ENCODE measurements at regions not wholly inside any gene's neighbourhood (a gene's known extent, or its start where the extent isn't known, plus 50 kb on each side); places are given as distances from the start of the nearest gene placed in this dataset.

DNA sequence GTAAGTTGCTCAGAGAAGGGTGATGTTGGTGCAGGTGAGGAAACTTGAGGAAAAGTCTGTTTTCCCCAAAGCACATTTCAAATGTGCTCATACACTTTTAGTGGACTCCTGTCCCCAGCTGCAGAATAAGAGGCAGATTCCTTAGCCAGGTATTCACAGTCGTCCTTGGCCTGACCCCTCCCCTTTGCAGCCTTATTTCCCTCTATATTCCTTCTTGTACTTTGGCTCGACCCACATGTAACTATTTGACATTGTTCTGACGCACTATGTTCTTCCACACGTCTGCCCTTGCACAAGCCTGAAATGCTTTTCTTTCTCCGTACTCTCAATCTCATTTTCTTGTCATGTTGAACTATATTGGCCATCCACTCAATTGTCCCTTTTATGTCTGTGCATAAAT is 498.4 kb upstream of the USP24 start:
- Histone ChIP-seq H3K36me3 (ENCODE audit: control insufficient read depth, insufficient read depth, low read length) (no peaks in the 10 kb centered on the region), H3K4me3 (ENCODE audit: low read depth, low read length) (no peak overlapping the region), H3K9me3 (ENCODE audit: control insufficient read depth, insufficient read depth, low read length) (no peaks in the 10 kb centered on the region), H3K4me1 (ENCODE audit: control insufficient read depth, insufficient read depth, low read length) (peaks cover 21% of the 10 kb centered on the region), H3K9ac (ENCODE audit: low read depth, low read length) (no peak overlapping the region), H3K27me3 (ENCODE audit: control insufficient read depth, insufficient read depth, low read length) (no peaks in the 10 kb centered on the region), H3K27ac (ENCODE audit: low read depth, low read length) (no peak overlapping the region)

DNA sequence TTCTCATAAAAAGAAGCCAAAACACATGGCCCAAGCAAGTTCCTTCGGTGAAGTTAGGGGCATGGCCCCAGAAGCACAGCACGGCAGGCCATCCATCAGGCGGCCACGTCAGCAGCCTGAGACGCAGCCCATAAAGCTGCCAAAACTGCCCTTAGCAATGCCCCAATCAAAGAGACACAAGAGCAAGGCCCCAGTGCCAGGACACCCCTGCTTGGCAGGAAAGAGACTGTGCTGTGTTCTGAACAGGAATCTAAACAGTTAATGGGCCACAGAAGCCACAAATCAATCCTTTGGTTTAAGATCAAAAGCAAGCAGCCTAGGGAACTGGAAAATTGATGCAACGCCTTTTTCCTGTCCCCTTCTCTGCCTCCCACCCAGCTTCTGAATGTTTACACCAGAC is 497.0 kb upstream of the USP24 start:
- Histone ChIP-seq H3K9ac (ENCODE audit: low read depth, low read length) (no peak overlapping the region), H3K4me1 (ENCODE audit: control insufficient read depth, insufficient read depth, low read length) (peaks cover 13% of the 10 kb centered on the region), H3K9me3 (ENCODE audit: control insufficient read depth, insufficient read depth, low read length) (no peaks in the 10 kb centered on the region), H3K27me3 (ENCODE audit: control insufficient read depth, insufficient read depth, low read length) (no peaks in the 10 kb centered on the region), H3K4me3 (ENCODE audit: low read depth, low read length) (no peak overlapping the region), H3K36me3 (ENCODE audit: control insufficient read depth, insufficient read depth, low read length) (no peaks in the 10 kb centered on the region), H3K27ac (ENCODE audit: low read depth, low read length) (no peak overlapping the region)

DNA sequence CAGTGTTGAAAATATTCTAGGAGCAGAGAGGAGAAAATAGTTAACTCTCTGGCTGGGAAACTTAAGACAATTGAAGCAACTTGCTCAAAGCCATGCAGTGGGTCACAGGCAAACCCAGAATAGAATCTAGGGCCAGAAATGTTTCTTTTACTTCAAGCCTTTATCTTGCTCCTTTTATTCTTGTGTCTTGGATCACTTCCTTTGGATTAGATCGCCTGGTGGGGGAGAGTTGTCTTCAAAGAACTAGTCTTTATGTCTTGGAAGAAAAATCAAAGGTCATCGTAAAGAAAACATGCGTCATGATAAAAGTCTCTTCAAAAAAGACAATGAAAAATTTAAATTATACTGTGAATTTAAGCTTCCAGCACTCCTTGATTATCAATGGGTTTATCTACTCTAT is 493.6 kb upstream of the USP24 start:
- Histone ChIP-seq H3K27me3 (ENCODE audit: control insufficient read depth, insufficient read depth, low read length) (no peaks in the 10 kb centered on the region), H3K9me3 (ENCODE audit: control insufficient read depth, insufficient read depth, low read length) (no peaks in the 10 kb centered on the region), H3K27ac (ENCODE audit: low read depth, low read length) (no peak overlapping the region), H3K4me1 (ENCODE audit: control insufficient read depth, insufficient read depth, low read length) (peaks cover 13% of the 10 kb centered on the region), H3K4me3 (ENCODE audit: low read depth, low read length) (no peak overlapping the region), H3K9ac (ENCODE audit: low read depth, low read length) (no peak overlapping the region), H3K36me3 (ENCODE audit: control insufficient read depth, insufficient read depth, low read length) (no peaks in the 10 kb centered on the region)

DNA sequence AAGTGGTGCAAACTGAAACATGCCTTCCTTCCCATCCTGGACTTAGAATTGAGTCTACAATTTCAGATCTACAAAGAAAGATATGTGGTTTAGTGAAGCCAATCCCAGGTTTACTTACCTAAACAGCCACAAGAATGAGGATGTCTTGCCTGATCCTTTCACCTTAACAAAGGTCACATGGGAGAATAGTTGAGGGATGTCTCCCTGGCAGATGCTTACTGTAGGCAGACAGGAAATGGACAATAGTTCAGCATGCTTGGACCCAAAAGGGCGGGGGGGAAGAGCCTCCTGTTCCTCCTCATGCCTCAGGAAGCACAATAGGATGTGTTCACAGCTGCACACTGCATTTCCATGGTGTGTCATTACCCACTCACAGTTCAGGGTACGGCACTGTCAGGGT is 492.7 kb upstream of the USP24 start:
- no peak overlapping the region for H3K27ac ChIP-seq (ENCODE audit: low read depth, low read length)
- H3K4me1 ChIP-seq (ENCODE audit: control insufficient read depth, insufficient read depth, low read length), result peaks cover 13% of the 10 kb centered on the region
- no peak overlapping the region for H3K4me3 ChIP-seq (ENCODE audit: low read depth, low read length)
- H3K36me3 ChIP-seq (ENCODE audit: control insufficient read depth, insufficient read depth, low read length), result no peaks in the 10 kb centered on the region
- no peak overlapping the region for H3K9ac ChIP-seq (ENCODE audit: low read depth, low read length)
- H3K9me3 ChIP-seq (ENCODE audit: control insufficient read depth, insufficient read depth, low read length), result no peaks in the 10 kb centered on the region
- no peaks in the 10 kb centered on the region for H3K27me3 ChIP-seq (ENCODE audit: control insufficient read depth, insufficient read depth, low read length)

DNA sequence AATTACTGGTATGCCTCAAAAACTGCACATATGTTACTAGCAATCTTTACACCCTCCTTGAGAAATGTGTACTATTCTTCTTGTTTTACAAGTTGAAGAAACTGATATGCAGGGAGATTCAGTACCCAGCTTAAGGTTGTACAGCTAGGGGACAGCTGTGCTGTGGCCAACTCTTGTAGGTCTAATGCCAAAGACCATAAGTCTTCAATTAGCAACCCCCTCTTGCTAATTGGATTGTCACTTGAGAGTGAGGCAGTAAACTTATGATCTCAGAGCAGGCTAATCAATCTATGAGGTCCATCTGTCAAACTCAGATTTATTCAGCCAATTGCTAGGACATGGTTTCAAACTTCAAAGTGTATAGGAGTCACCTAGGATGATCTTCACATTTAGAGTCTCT is 492.0 kb upstream of the USP24 start:
- H3K27ac ChIP-seq (ENCODE audit: low read depth, low read length), result no peak overlapping the region
- no peaks in the 10 kb centered on the region for H3K9me3 ChIP-seq (ENCODE audit: control insufficient read depth, insufficient read depth, low read length)
- no peaks in the 10 kb centered on the region for H3K27me3 ChIP-seq (ENCODE audit: control insufficient read depth, insufficient read depth, low read length)
- H3K9ac ChIP-seq (ENCODE audit: low read depth, low read length), result no peak overlapping the region
- H3K36me3 ChIP-seq (ENCODE audit: control insufficient read depth, insufficient read depth, low read length), result no peaks in the 10 kb centered on the region
- no peak overlapping the region for H3K4me3 ChIP-seq (ENCODE audit: low read depth, low read length)
- H3K4me1 ChIP-seq (ENCODE audit: control insufficient read depth, insufficient read depth, low read length), result peaks cover 13% of the 10 kb centered on the region

DNA sequence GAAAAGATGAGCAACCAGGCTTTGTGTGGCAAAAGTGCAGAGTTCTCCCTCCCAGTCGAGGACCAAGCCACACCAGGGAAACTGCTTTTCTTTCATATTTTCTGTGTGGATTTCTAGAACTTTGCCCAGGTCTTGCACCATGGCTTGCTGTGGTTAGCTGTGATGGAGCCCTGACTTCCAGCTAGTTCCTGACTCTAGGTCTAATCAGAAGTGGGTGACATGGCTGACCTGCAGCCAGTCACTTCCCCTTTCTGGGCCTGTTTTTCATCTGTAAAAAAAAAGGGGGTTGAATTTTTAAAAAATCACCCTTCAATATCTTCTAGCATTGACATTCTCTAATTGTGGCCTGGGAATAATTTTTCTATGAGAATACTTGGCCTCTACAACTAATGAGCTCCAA is 491.2 kb upstream of the USP24 start:
- Histone ChIP-seq H3K27me3 (ENCODE audit: control insufficient read depth, insufficient read depth, low read length) (no peaks in the 10 kb centered on the region), H3K27ac (ENCODE audit: low read depth, low read length) (no peak overlapping the region), H3K9me3 (ENCODE audit: control insufficient read depth, insufficient read depth, low read length) (no peaks in the 10 kb centered on the region), H3K9ac (ENCODE audit: low read depth, low read length) (no peak overlapping the region), H3K4me1 (ENCODE audit: control insufficient read depth, insufficient read depth, low read length) (peaks cover 13% of the 10 kb centered on the region), H3K4me3 (ENCODE audit: low read depth, low read length) (no peak overlapping the region), H3K36me3 (ENCODE audit: control insufficient read depth, insufficient read depth, low read length) (no peaks in the 10 kb centered on the region)

DNA sequence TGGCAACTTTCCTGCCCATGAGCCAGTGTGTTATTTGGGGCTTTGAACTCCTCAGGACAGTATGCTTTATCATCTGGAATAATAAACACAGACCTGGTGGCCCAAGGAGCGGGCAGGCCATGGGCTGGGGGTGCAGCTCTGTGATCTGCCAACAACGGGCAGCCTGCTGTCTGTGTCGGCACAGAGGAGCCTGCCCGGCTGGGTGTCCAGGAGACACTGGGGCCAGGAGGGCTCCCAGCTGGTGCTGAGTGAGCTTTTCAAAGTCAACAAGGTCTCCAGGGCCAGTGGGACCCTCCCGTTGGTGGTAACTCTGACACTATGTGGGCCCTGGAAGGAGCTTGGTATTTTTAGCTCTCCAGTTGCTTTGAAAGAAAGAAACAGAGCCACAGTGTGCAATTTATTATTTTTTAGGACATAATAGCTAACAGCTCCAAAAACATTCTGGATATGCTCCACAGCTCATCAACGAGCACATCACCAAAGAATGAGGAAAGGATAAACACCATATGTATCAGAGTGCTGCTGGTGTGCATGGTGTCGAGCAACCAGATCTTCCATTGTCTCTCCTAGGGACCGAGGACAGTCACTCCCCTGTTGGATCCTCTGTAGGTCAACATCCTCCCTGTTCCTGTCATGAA is 488.7 kb upstream of the USP24 start:
- H3K27me3 ChIP-seq (ENCODE audit: control insufficient read depth, insufficient read depth, low read length), result no peaks in the 10 kb centered on the region
- H3K9ac ChIP-seq (ENCODE audit: low read depth, low read length), result no peak overlapping the region
- H3K4me3 ChIP-seq (ENCODE audit: low read depth, low read length), result no peak overlapping the region
- H3K36me3 ChIP-seq (ENCODE audit: control insufficient read depth, insufficient read depth, low read length), result no peaks in the 10 kb centered on the region
- H3K27ac ChIP-seq (ENCODE audit: low read depth, low read length), result no peak overlapping the region
- H3K4me1 ChIP-seq (ENCODE audit: control insufficient read depth, insufficient read depth, low read length), result no peaks in the 10 kb centered on the region
- H3K9me3 ChIP-seq (ENCODE audit: control insufficient read depth, insufficient read depth, low read length), result no peaks in the 10 kb centered on the region

DNA sequence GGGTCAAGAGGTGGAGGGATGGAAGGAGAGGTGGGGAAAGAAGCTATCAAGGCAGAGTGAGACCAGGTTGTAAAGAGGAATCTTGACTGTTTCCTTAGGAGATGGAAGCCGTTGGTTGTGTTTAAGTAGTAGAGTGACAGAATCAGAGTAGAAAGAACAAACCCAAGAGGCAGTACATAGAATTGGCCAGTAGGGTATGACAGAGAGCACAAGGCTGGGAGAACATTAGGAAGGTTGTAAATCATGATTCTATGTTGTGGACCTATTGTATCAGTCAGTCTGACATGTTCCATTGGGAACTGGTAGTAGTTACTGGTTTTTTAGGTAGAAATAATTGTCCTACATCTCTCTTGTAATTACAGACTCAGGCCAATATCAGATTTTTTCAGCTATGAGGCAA is 486.9 kb upstream of the USP24 start:
- H3K27ac ChIP-seq (ENCODE audit: low read depth, low read length), result no peak overlapping the region
- H3K4me3 ChIP-seq (ENCODE audit: low read depth, low read length), result no peak overlapping the region
- H3K36me3 ChIP-seq (ENCODE audit: control insufficient read depth, insufficient read depth, low read length), result no peaks in the 10 kb centered on the region
- H3K4me1 ChIP-seq (ENCODE audit: control insufficient read depth, insufficient read depth, low read length), result no peaks in the 10 kb centered on the region
- H3K9me3 ChIP-seq (ENCODE audit: control insufficient read depth, insufficient read depth, low read length), result no peaks in the 10 kb centered on the region
- no peak overlapping the region for H3K9ac ChIP-seq (ENCODE audit: low read depth, low read length)
- no peaks in the 10 kb centered on the region for H3K27me3 ChIP-seq (ENCODE audit: control insufficient read depth, insufficient read depth, low read length)

DNA sequence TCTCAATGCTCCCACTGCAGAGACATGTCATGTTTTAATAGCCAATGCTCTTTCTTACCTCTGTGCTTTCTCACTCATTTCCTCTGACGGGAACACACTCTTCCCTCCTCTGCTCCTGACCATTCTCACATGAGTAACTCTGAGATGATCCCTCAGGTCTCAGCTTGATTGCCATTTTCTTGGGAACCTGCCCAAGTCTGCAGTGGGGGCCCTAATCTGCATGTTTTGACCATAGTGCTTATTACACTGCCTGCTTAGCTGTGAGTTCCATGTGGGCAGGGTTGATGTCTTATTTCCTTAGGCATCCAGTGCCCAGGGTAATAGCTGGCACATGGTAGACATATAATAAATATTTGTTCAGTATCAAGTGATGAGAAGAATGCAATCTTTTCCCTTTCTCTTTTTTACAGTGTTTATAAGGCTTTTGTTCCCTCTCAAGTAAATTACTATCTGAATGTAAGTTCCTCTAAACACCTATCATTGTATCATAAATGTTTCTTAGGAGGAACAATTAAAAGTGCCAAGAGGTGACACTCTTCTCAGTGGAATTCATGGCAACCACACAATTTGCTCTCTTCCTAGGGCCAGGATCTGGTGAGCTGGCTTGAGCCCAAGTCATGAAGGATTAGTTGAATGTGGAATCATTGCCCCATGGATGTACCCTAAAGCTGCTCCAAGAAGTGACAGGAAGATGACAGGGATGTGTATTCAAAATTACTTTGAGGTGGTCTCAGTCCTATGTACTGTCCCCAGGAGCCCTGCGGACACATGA is 485.4 kb upstream of the USP24 start:
- Histone ChIP-seq H3K27ac (ENCODE audit: low read depth, low read length) (no peak overlapping the region), H3K4me3 (ENCODE audit: low read depth, low read length) (no peak overlapping the region), H3K9me3 (ENCODE audit: control insufficient read depth, insufficient read depth, low read length) (no peaks in the 10 kb centered on the region), H3K36me3 (ENCODE audit: control insufficient read depth, insufficient read depth, low read length) (no peaks in the 10 kb centered on the region), H3K4me1 (ENCODE audit: control insufficient read depth, insufficient read depth, low read length) (no peaks in the 10 kb centered on the region), H3K27me3 (ENCODE audit: control insufficient read depth, insufficient read depth, low read length) (no peaks in the 10 kb centered on the region), H3K9ac (ENCODE audit: low read depth, low read length) (no peak overlapping the region)

DNA sequence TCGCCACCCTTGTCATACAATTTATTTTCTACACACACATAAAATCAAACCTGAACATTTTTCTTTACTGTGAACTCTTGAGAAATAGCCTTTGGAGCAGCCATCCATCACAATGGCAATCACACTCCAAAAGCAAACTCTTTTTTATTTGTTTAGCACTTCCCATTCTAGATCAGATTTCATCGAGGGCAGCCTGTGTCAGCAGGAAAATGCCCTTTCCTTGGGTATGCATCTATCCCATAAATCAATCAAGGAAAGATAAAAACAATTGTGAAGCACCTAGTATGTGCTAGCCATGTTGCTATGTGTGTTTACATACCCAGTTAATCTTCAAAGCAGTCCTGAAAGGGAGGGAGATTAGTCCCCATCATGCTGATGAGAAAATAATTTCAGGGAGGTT is 484.1 kb upstream of the USP24 start:
- Histone ChIP-seq H3K36me3 (ENCODE audit: control insufficient read depth, insufficient read depth, low read length) (no peaks in the 10 kb centered on the region), H3K27me3 (ENCODE audit: control insufficient read depth, insufficient read depth, low read length) (no peaks in the 10 kb centered on the region), H3K9ac (ENCODE audit: low read depth, low read length) (no peak overlapping the region), H3K4me1 (ENCODE audit: control insufficient read depth, insufficient read depth, low read length) (no peaks in the 10 kb centered on the region), H3K9me3 (ENCODE audit: control insufficient read depth, insufficient read depth, low read length) (no peaks in the 10 kb centered on the region), H3K4me3 (ENCODE audit: low read depth, low read length) (no peak overlapping the region), H3K27ac (ENCODE audit: low read depth, low read length) (no peak overlapping the region)

DNA sequence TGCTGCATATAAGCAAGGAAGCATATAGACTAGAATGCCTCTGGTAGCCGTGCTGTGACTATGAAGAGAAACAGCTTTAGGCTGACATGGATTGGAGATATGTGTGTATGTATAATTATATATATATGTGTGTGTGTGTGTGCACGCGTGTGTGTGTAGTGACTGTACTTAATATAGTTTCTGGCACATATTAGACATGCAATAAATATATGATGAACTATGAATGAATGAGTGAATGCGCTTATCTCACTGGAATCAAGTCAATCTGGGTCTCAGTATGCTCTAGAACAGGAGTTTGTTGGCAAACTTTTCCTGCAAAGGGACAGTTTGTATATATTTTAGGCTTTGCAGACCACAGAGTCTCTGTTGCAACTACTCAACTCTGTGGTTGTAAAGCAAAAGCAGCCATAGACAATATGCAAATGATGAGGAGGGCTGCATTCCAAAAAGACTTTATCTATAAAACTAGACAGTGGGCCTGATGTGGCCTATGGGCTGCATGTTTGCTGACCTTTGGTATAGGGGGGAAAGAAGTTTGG is 482.9 kb upstream of the USP24 start:
- no peaks in the 10 kb centered on the region for H3K4me1 ChIP-seq (ENCODE audit: control insufficient read depth, insufficient read depth, low read length)
- no peak overlapping the region for H3K27ac ChIP-seq (ENCODE audit: low read depth, low read length)
- no peak overlapping the region for H3K9ac ChIP-seq (ENCODE audit: low read depth, low read length)
- no peaks in the 10 kb centered on the region for H3K27me3 ChIP-seq (ENCODE audit: control insufficient read depth, insufficient read depth, low read length)
- H3K4me3 ChIP-seq (ENCODE audit: low read depth, low read length), result no peak overlapping the region
- H3K36me3 ChIP-seq (ENCODE audit: control insufficient read depth, insufficient read depth, low read length), result no peaks in the 10 kb centered on the region
- no peaks in the 10 kb centered on the region for H3K9me3 ChIP-seq (ENCODE audit: control insufficient read depth, insufficient read depth, low read length)

Measured in HUES48 (cell line).